Urothelium cell line (cell line): ENCODE measurements at regions not wholly inside any gene's neighbourhood (a gene's known extent, or its start where the extent isn't known, plus 50 kb on each side); places are given as distances from the start of the nearest gene placed in this dataset.

ENCODE experiments used
- DNase-seq: peaks from one replicate; pipeline ENCODE4 v3.0.0; 2011; ENCODE audit warnings: low spot score, mixed read lengths
- FAIRE-seq: peaks from 2 replicates; lab custom pipeline; 2011; peaks lifted over from hg19 to GRCh38; lab: Jason Lieb, UNC

DNA sequence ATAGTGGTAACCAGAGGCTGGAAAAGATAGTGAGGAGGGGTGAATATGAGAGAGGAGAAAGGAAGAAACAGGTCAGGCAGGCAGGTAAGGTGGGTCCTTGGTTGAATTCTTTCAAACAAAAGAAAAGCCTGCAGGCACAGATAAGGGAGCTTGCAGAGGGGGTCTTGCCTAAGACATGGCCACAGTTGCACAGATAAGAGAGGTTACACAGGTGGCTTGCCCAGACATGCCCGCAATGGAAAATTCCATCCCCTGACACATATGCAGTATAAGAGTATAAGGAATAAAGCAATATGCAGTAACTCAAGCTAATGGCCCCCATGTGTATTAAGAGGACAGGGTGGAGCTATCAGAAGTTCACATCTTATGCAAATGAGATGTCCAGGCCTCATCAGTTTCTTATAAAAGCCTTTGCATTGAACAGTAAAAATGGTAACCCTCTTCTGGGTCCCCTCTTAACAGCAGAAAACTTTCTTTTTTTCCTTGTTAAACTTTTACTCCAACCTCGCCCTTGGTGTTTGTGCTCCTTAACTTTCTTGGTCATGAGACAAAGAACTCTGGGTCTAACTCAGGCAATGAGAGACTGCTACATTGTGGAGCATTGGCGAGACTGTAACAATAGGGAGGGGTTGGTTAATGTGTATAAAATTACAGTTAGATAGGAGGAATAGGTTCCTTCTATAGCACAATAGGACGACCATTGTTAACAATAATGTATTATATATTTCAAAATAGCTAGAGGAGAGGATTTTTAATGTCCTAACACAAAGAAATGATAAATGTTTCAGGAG is 764.6 kb downstream of the TSN start:
- FAIRE-seq: no peak
- no peak for DNase-seq

- FAIRE-seq (peak; percentile 73), DNase-seq (no peak)
Measured at GRCh38 chr2:122523143-122523542, 767.7 kb downstream of the TSN start.

- DNase-seq: no peak
- FAIRE-seq: no peak
Measured at GRCh38 chr2:122523981-122524380, 768.5 kb downstream of the TSN start.

DNA sequence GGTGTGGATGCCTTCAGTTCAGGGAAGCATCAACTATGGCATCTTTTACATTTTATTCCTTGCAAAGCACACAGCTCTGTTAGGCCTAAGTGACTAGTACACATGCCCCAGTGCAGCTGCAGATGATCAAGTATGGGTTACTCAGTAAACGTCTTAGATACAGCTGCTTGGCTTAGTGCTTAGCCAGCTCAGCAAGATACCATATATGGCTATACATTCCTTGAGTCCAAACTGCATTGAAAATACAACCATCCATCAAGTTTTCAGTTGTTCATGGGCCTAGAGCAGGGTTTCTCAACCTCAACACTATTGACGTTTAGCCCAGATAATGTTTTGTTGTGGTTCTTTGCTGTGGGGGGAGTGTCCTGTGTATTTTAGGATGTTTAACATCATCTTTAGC is 769.9 kb downstream of the TSN start:
- FAIRE-seq (peak; percentile 58), DNase-seq (no peak)

DNA sequence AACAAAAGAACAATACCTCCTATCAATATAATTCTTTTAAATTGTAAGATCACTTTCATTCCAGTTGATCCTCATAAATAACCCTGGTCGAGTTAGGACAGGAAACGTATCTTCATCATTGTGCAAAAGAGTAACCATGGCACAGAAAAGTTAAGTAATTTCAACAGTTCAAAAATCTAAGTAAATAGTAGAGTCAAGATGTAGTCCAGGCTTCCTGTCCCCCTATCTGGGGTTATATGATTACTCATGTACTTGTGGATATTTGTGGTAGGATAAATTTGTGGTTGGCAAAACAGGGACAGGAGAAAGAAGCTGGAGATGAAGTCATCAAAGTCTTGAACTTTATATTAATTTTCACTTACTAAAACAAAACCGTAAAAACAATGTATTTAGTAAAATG is 772.6 kb downstream of the TSN start:
- DNase-seq: peak; percentile 53
- FAIRE-seq: no peak

DNA sequence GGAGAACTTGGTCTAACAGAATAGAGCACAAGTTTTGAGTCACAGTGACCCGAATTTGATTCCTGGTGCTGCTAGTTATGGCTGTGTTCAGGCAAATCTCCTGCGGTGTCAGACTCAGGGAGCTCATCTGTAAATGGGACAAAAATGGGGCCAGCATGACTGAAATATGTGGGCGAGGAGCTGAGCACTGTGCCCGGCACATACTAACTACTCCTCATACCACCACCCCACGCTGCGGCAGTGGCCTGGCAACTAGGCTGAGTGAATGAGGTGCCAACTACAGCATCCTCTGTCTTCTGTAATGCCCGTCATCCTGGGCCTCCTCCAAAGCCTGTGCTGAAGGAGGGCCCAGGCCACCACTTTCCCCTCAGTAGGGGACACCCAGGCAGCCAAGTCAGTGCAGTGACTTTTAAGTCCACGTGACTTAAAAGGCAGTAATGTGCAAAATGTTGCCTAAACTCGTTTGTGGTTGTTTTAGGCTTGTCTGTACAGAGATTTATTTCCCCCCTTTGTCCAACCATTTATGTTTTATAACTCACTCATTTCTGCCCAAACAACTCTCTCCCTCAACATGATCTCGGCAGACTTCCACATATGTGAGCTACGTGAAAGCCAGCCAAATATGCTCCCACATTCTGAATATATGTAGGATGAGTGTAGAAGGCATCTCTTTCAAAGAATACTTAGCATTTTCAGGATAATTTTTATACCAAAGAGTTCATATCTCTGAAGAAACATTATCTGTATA is 773.7 kb downstream of the TSN start:
- DNase-seq (no peak), FAIRE-seq (peak; percentile 55)

DNA sequence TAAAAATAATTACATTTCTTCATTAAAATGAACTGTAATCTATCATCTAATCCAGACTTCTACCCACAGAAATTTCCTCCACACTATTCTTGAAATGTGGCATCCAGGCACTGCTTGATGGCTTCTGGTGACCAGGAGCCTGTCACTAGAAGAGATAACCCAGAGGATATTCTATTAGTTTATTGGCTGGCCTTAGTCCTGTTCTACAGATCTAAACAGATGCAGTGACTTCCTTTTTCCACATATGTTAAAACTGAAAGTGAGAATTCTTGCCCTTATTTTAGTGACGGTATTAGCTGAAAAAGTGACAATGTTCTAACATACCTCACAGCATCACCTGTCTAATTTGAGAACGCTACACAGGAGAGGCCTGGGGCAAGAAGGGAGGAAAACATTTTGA is 775.4 kb downstream of the TSN start:
- DNase-seq (no peak), FAIRE-seq (no peak)

DNA sequence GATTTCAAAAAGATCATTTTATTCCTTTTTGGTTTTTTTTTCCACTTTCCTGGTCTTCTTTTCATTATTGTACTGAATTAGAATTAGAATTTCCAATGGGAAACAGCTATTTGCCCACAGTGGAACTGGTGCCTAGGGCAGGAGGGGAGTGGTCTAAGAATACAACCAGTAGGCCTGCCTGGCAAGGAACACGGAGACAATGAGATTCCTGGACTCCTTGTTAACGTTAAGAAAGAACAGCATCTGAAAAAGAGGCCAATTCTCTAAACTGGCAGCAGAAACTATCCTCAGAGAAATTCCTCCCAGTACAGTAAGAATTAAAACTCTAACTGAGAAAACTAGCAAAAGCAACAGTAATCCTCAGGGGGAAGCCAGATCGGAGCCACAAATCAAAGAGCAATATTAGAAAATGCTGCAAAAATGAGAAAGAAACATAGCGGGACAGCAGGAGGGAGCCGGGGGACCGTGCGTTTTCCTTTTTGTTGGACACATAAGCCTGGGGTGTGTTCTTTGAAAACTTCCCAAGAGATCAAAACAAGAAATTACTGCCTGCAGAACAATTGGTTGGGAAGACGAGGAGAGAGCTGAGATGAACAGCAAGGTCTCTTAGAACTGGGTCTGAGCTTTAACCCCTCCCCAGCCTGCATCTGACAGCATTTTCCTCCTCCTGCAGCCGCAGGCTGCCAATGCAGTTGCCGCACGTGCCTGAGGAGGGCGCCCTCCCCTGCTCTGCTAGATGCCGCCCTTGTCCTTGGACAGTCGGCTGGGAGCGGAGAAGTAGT is 776.0 kb downstream of the TSN start:
- FAIRE-seq: no peak
- DNase-seq: peak; percentile 11

- FAIRE-seq (no peak), DNase-seq (no peak)
Measured at GRCh38 chr2:122532072-122532344, 776.6 kb downstream of the TSN start.

- no peak for FAIRE-seq
Measured at GRCh38 chr2:122532481-122532880, 777.0 kb downstream of the TSN start.

GRCh38 chr2:122535960-122536505 is 780.6 kb downstream of the TSN start:
- FAIRE-seq (no peak), DNase-seq (no peak)

More at GRCh38 chr2:122532481-122532880, 777.0 kb downstream of the TSN start:
- DNase-seq: no peak

- peak; percentile 63 for FAIRE-seq
Measured at GRCh38 chr2:122539311-122539710, 783.9 kb downstream of the TSN start.

GRCh38 chr2:122539920-122540319 is 784.5 kb downstream of the TSN start:
- FAIRE-seq (no peak), DNase-seq (no peak)

More at GRCh38 chr2:122539311-122539710, 783.9 kb downstream of the TSN start:
- no peak for DNase-seq

DNA sequence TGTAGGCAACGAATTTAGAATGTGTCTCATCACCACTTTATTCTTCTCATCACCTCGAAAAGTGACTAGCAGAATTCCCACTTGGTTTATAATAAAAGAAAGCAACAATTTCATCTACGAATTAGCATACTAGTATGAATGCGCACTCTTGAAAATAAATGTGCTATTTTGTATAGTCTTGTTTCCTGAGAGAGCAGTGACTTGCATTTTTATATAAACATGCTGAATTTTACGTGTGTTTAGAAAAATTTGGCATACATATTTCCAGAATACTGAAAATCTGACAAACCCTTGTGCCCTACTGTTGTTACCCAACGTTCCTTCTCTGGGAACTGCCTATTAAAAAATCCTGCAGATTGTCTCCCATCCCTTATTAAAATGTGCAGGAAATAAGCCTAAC is 786.8 kb downstream of the TSN start:
- no peak for DNase-seq
- FAIRE-seq: no peak

GRCh38 chr2:122542646-122543045 is 787.2 kb downstream of the TSN start:
- no peak for FAIRE-seq

GRCh38 chr2:122543815-122544214 is 788.4 kb downstream of the TSN start:
- peak; percentile 32 for FAIRE-seq
- peak; percentile 22 for DNase-seq

More at GRCh38 chr2:122542646-122543045, 787.2 kb downstream of the TSN start:
- DNase-seq: no peak

GRCh38 chr2:122545821-122546220 is 790.4 kb downstream of the TSN start:
- FAIRE-seq: no peak
- DNase-seq: no peak

DNA sequence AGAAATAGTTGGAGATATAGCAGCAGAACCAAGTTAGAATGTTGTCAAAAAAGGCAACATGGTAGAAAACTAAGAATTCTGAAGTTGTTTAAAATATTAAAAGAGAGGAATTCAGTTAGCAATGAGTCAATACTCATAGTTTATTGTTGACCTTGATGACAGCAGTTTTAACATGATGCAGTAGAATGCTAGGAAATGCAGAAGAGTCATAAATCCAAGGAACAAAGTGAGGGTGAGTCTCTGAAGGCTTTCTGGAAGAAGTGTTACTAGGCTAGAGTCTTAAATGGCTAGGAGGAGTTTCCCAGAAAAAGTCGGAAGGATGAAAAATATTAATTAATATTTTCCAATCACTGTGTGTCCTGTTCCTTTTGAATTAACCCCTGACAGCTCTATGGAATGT is 807.3 kb downstream of the TSN start:
- no peak for DNase-seq
- FAIRE-seq: no peak

- FAIRE-seq: no peak
- no peak for DNase-seq
Measured at GRCh38 chr2:122563781-122564180, 808.3 kb downstream of the TSN start.

DNA sequence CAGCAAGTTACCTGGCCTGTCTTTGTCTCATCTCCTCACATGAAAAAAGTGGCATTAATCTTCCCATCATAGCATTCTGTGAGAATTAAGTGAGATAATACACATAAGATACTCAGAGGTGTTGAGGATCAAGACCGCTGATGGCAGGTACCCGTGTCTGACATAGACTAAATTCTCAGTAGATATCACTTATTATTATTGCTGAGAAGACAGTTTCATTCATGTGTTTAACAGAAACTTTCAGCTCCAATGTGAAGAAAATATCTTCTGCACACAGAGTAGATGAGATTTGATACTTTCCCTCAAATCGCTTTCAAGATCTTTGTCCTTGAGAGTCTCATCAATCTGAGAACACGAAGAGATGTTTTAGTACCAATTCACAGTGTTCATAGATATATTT is 809.4 kb downstream of the TSN start:
- peak; percentile 32 for FAIRE-seq
- DNase-seq: no peak

GRCh38 chr2:122565364-122565763 is 809.9 kb downstream of the TSN start:
- DNase-seq: no peak
- no peak for FAIRE-seq
